ENCODE measurements at regions not wholly inside any gene's neighbourhood (a gene's known extent, or its start where the extent isn't known, plus 50 kb on each side); places are given as distances from the start of the nearest gene placed in this dataset.
"Not testable (repeated sequence)": the region's sequence is repeated elsewhere in the genome, so short reads cannot be mapped to it uniquely, and the experiment has no call there.

- TF ChIP-seq SUZ12 (IDR thresholded peaks at IDR 0.05; ENCODE audit: extremely low read depth, insufficient read depth, insufficient read length); ZNF274 (IDR thresholded peaks at IDR 0.05; ENCODE audit: low read depth, low read length); YY1 (IDR thresholded peaks at IDR 0.05; ENCODE audit: insufficient read depth, insufficient read length): not testable (repeated sequence)
Measured at GRCh38 chr3:157902680-157903079, 203.5 kb downstream of the SHOX2 start.

Data from NT2/D1 (cell line).